ENCODE measurements at regions not wholly inside any gene's neighbourhood (a gene's known extent, or its start where the extent isn't known, plus 50 kb on each side); places are given as distances from the start of the nearest gene placed in this dataset.

GRCh38 chr4:20196476-20196875, 55.2 kb upstream of the SLIT2 start:
- no peak overlapping the region for H3K27ac ChIP-seq
- in situ Hi-C loops (cut with MboI; ENCODE audit: low pct_ligation_motif_present in 1 of 4, low pct_unique_long_range_greater_than_20kb in 1 of 4, low sequenced_read_pairs in 3 of 4) = no loop called here
- no peaks in the 10 kb centered on the region for H3K4me1 ChIP-seq
- no peak overlapping the region for H3K4me3 ChIP-seq
- H3K9me3 ChIP-seq = no peaks in the 10 kb centered on the region
- no peak for DNase-seq
- H3K27me3 ChIP-seq = no peaks in the 10 kb centered on the region
- intact Hi-C loops (cut with DNase I; ENCODE audit: low total_unique reads) = no loop called here
- 65 to 89% methylated on average over 4 of the region's 4 CpGs for WGBS, 2 donors (ENCODE audit: low coverage in 1 of 2)
- TF ChIP-seq CTCF (IDR thresholded peaks at IDR 0.05) = no peak
- no peak for TF ChIP-seq POLR2AphosphoS5 (IDR thresholded peaks at IDR 0.05)
- TF ChIP-seq EP300 (IDR thresholded peaks at IDR 0.05; ENCODE audit: low read depth) = no peak
- TF ChIP-seq POLR2A (IDR thresholded peaks at IDR 0.05) = no peak
- H3K36me3 ChIP-seq = no peaks in the 10 kb centered on the region

- TF ChIP-seq CTCF (IDR thresholded peaks at IDR 0.05) (no peak), EP300 (IDR thresholded peaks at IDR 0.05; ENCODE audit: low read depth) (no peak), POLR2A (IDR thresholded peaks at IDR 0.05) (no peak), POLR2AphosphoS5 (IDR thresholded peaks at IDR 0.05) (no peak)
- Histone ChIP-seq H3K27me3 (no peaks in the 10 kb centered on the region), H3K36me3 (no peaks in the 10 kb centered on the region), H3K9me3 (no peaks in the 10 kb centered on the region), H3K4me1 (no peaks in the 10 kb centered on the region), H3K27ac (no peak overlapping the region), H3K4me3 (no peak overlapping the region)
- no peak for DNase-seq
- in situ Hi-C loops (cut with MboI; ENCODE audit: low pct_ligation_motif_present in 1 of 4, low pct_unique_long_range_greater_than_20kb in 1 of 4, low sequenced_read_pairs in 3 of 4) = no loop called here
- intact Hi-C loops (cut with DNase I; ENCODE audit: low total_unique reads) = no loop called here
Measured at GRCh38 chr4:20195071-20195885, 56.4 kb upstream of the SLIT2 start.

GRCh38 chr4:20194123-20195013, 57.3 kb upstream of the SLIT2 start:
- in situ Hi-C loops (cut with MboI; ENCODE audit: low pct_ligation_motif_present in 1 of 4, low pct_unique_long_range_greater_than_20kb in 1 of 4, low sequenced_read_pairs in 3 of 4) (no loop called here), intact Hi-C loops (cut with DNase I; ENCODE audit: low total_unique reads) (no loop called here)
- Histone ChIP-seq H3K27me3 (no peaks in the 10 kb centered on the region), H3K9me3 (no peaks in the 10 kb centered on the region), H3K4me3 (no peak overlapping the region), H3K4me1 (no peaks in the 10 kb centered on the region), H3K36me3 (no peaks in the 10 kb centered on the region), H3K27ac (no peak overlapping the region)
- TF ChIP-seq CTCF (IDR thresholded peaks at IDR 0.05) (no peak), POLR2A (IDR thresholded peaks at IDR 0.05) (no peak), EP300 (IDR thresholded peaks at IDR 0.05; ENCODE audit: low read depth) (no peak), POLR2AphosphoS5 (IDR thresholded peaks at IDR 0.05) (no peak)
- WGBS, 2 donors (ENCODE audit: low coverage in 1 of 2) = 37 to 50% methylated on average over 1 of the region's 1 CpG
- no peak for DNase-seq

- H3K9me3 ChIP-seq = no peaks in the 10 kb centered on the region
- in situ Hi-C loops (cut with MboI; ENCODE audit: low pct_ligation_motif_present in 1 of 4, low pct_unique_long_range_greater_than_20kb in 1 of 4, low sequenced_read_pairs in 3 of 4) = no loop called here
Measured at GRCh38 chr4:20193141-20193936, 58.4 kb upstream of the SLIT2 start.

More at GRCh38 chr4:20193141-20193936, 58.4 kb upstream of the SLIT2 start:
- WGBS, 2 donors (ENCODE audit: low coverage in 1 of 2) = 31 to 45% methylated on average over 5 of the region's 5 CpGs
- no peak overlapping the region for H3K4me3 ChIP-seq
- DNase-seq = no peak
- no peaks in the 10 kb centered on the region for H3K4me1 ChIP-seq
- TF ChIP-seq POLR2AphosphoS5 (IDR thresholded peaks at IDR 0.05) = no peak
- no peaks in the 10 kb centered on the region for H3K36me3 ChIP-seq
- intact Hi-C loops (cut with DNase I; ENCODE audit: low total_unique reads) = no loop called here
- no peaks in the 10 kb centered on the region for H3K27me3 ChIP-seq
- H3K27ac ChIP-seq = no peak overlapping the region

Measured in transverse colon (tissue), 4 donors.